Immature natural killer cell (primary cell): ENCODE measurements at regions not wholly inside any gene's neighbourhood (a gene's known extent, or its start where the extent isn't known, plus 50 kb on each side); places are given as distances from the start of the nearest gene placed in this dataset.

ENCODE experiments used
- DNase-seq, 3 donors: peaks; one replicate each; pipeline ENCODE4 v3.0.0; 2022; ENCODE audit warnings: mixed read lengths in 1 of 3
- H3K27ac Mint-ChIP-seq, 6 donors: one replicate each; pipeline ENCODE4 v1.8.0; 2020; ENCODE audit warnings: mixed read lengths in 6 of 6, mild to moderate bottlenecking in 5 of 6, inconsistent platforms in 4 of 6, moderate library complexity in 3 of 6
- H3K27me3 Mint-ChIP-seq, 3 donors: one replicate each; pipeline ENCODE4 v1.8.0; 2020 to 2021; ENCODE audit warnings: low read depth in 3 of 3, mild to moderate bottlenecking in 3 of 3, mixed read lengths in 3 of 3, moderate library complexity in 3 of 3, inconsistent platforms in 1 of 3
- H3K36me3 Mint-ChIP-seq, 3 donors: one replicate each; pipeline ENCODE4 v1.8.0; 2020; ENCODE audit warnings: mixed read lengths in 3 of 3, inconsistent platforms in 2 of 3, mild to moderate bottlenecking in 2 of 3
- H3K4me1 Mint-ChIP-seq, 2 donors: one replicate each; pipeline ENCODE4 v1.8.0; 2020; ENCODE audit warnings: inconsistent platforms in 2 of 2, mild to moderate bottlenecking in 2 of 2, mixed read lengths in 2 of 2, moderate library complexity in 1 of 2
- H3K4me3 Mint-ChIP-seq, 5 donors: one replicate each; pipeline ENCODE4 v1.8.0; 2020; ENCODE audit warnings: mild to moderate bottlenecking in 5 of 5, mixed read lengths in 5 of 5, inconsistent platforms in 3 of 5, moderate library complexity in 3 of 5
- H3K9me3 Mint-ChIP-seq, 6 donors: one replicate each; pipeline ENCODE4 v1.8.0; 2020; ENCODE audit warnings: mild to moderate bottlenecking in 6 of 6, mixed read lengths in 6 of 6, inconsistent platforms in 4 of 6, moderate library complexity in 3 of 6

GRCh38 chr16:27678955-27679354 lies 129.0 kb downstream of the KATNIP start:
- no peak for DNase-seq
- peaks cover 0 to 1% (median 0%) of the 10 kb centered on the region in 3 donors for H3K27me3 Mint-ChIP-seq
- no peaks in the 10 kb centered on the region for H3K9me3 Mint-ChIP-seq
- H3K4me3 Mint-ChIP-seq: no peak overlapping the region
- H3K36me3 Mint-ChIP-seq: peaks cover 44 to 53% (median 50%) of the 10 kb centered on the region in 3 donors
- no peak overlapping the region for H3K27ac Mint-ChIP-seq
- H3K4me1 Mint-ChIP-seq: no peaks in the 10 kb centered on the region

GRCh38 chr16:27679899-27680298 lies 130.0 kb downstream of the KATNIP start:
- DNase-seq: no peak
- Mint-ChIP-seq H3K9me3 (no peaks in the 10 kb centered on the region), H3K36me3 (peaks cover 37 to 46% (median 45%) of the 10 kb centered on the region in 3 donors), H3K27me3 (peaks cover 0 to 1% (median 0%) of the 10 kb centered on the region in 3 donors), H3K4me3 (no peak overlapping the region), H3K4me1 (no peaks in the 10 kb centered on the region), H3K27ac (no peak overlapping the region)

- Mint-ChIP-seq H3K36me3 (peaks cover 35 to 46% (median 41%) of the 10 kb centered on the region in 3 donors), H3K27me3 (peaks cover 0 to 1% (median 0%) of the 10 kb centered on the region in 3 donors), H3K4me1 (no peaks in the 10 kb centered on the region), H3K4me3 (no peak overlapping the region), H3K9me3 (no peaks in the 10 kb centered on the region), H3K27ac (peak overlapping the region in 1 of 6 donors; percentile 73)
- no peak for DNase-seq
Observed at GRCh38 chr16:27681681-27682080, 131.7 kb downstream of the KATNIP start.

- Mint-ChIP-seq H3K36me3 (peaks cover 22 to 35% (median 34%) of the 10 kb centered on the region in 3 donors), H3K27me3 (peaks cover 0 to 1% (median 0%) of the 10 kb centered on the region in 3 donors), H3K4me1 (no peaks in the 10 kb centered on the region), H3K9me3 (no peaks in the 10 kb centered on the region), H3K4me3 (no peak overlapping the region), H3K27ac (no peak overlapping the region)
- DNase-seq: no peak
Observed at GRCh38 chr16:27684047-27684446, 134.1 kb downstream of the KATNIP start.

- Mint-ChIP-seq H3K9me3 (no peaks in the 10 kb centered on the region), H3K4me1 (no peaks in the 10 kb centered on the region), H3K27ac (no peak overlapping the region), H3K4me3 (no peak overlapping the region), H3K36me3 (peaks cover 15 to 27% (median 26%) of the 10 kb centered on the region in 3 donors), H3K27me3 (peaks cover 0 to 1% (median 0%) of the 10 kb centered on the region in 3 donors)
- DNase-seq: no peak
Observed at GRCh38 chr16:27685807-27686206, 135.9 kb downstream of the KATNIP start.

DNA sequence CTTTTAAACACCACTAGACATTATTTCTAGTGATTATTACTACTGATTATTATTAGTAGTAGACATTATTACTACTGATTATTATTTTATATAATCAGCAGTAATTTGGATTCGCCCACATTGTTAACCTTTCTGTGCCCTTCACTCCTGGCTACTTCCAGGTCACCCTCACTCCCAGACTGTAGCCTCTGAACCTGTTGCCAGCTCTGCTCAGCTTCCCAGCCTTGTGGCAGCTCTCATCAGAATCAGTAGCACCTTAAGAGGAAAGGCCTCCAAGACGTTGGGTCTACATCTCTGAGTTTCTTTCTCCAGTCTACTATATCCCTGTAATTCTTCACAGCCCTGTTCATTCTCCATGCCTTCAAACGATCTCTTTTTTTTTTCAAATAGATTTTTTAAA lies 137.0 kb downstream of the KATNIP start:
- Mint-ChIP-seq H3K36me3 (peaks cover 5 to 18% (median 17%) of the 10 kb centered on the region in 3 donors), H3K4me1 (no peaks in the 10 kb centered on the region)

GRCh38 chr16:27687605-27688004 lies 137.7 kb downstream of the KATNIP start:
- peaks cover 0 to 2% (median 0%) of the 10 kb centered on the region in 3 donors for H3K27me3 Mint-ChIP-seq
- H3K4me3 Mint-ChIP-seq: no peak overlapping the region
- peak overlapping the region in 1 of 6 donors; percentile 22 for H3K27ac Mint-ChIP-seq
- DNase-seq: no peak
- no peaks in the 10 kb centered on the region for H3K4me1 Mint-ChIP-seq
- no peaks in the 10 kb centered on the region for H3K9me3 Mint-ChIP-seq
- peaks cover 3 to 12% (median 11%) of the 10 kb centered on the region in 3 donors for H3K36me3 Mint-ChIP-seq

More for the DNA sequence above, 137.0 kb downstream of the KATNIP start:
- DNase-seq: no peak
- H3K27ac Mint-ChIP-seq: no peak overlapping the region
- no peak overlapping the region for H3K4me3 Mint-ChIP-seq
- peaks cover 0 to 2% (median 1%) of the 10 kb centered on the region in 3 donors for H3K27me3 Mint-ChIP-seq
- H3K9me3 Mint-ChIP-seq: no peaks in the 10 kb centered on the region

DNA sequence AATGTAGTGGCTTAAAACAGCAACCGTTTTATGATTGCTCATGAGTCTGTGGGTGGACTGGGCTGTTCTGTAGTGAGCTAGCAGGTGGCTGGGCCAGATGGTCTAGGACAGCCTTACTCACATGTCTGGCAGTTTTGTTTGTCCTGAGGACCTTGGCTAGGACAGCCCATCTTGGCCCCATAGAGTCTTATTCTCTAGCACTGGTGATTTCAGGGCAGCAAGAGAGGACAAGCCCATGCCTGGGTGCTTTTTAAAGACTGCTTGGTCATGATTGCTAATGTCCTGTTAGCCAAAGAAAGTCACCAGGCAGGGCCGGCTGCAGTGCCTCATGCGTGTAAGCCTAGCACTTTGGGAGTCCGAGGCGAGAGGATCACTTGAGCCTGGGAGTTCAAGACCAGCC lies 139.8 kb downstream of the KATNIP start:
- no peaks in the 10 kb centered on the region for H3K9me3 Mint-ChIP-seq
- H3K36me3 Mint-ChIP-seq: no peaks in the 10 kb centered on the region
- no peak overlapping the region for H3K27ac Mint-ChIP-seq
- no peak for DNase-seq
- peaks cover 0 to 2% (median 0%) of the 10 kb centered on the region in 3 donors for H3K27me3 Mint-ChIP-seq
- no peaks in the 10 kb centered on the region for H3K4me1 Mint-ChIP-seq
- no peak overlapping the region for H3K4me3 Mint-ChIP-seq

GRCh38 chr16:27690608-27691007 lies 140.7 kb downstream of the KATNIP start:
- DNase-seq: peak; percentile 3 to 7 (median 5)
- no peaks in the 10 kb centered on the region for H3K36me3 Mint-ChIP-seq
- H3K27me3 Mint-ChIP-seq: peaks cover 0 to 2% (median 0%) of the 10 kb centered on the region in 3 donors
- H3K27ac Mint-ChIP-seq: no peak overlapping the region
- no peaks in the 10 kb centered on the region for H3K9me3 Mint-ChIP-seq
- H3K4me3 Mint-ChIP-seq: no peak overlapping the region
- no peaks in the 10 kb centered on the region for H3K4me1 Mint-ChIP-seq

DNA sequence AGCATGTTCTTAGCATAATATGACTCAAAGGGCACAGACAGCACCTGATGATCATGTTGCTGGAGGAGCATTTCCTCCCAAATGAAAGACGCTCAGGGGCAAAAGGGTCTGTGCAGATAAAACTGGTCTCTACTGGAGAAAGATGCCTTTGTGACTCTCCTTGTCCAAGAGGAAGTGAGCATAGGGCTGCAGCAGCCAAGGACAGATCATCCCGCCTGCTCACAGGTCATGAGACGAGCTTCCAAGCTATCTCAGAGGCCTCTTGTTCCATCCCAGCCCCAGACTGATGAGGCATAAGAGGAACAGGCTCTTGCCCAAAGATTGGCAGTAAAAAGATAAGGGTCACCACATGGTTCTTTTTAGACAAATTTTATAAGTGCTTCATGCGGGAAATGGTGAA lies 141.8 kb downstream of the KATNIP start:
- H3K9me3 Mint-ChIP-seq: no peaks in the 10 kb centered on the region
- H3K36me3 Mint-ChIP-seq: peaks cover 0 to 4% (median 3%) of the 10 kb centered on the region in 3 donors
- H3K27ac Mint-ChIP-seq: no peak overlapping the region

GRCh38 chr16:27692576-27692975 lies 142.6 kb downstream of the KATNIP start:
- no peaks in the 10 kb centered on the region for H3K9me3 Mint-ChIP-seq
- no peak overlapping the region for H3K4me3 Mint-ChIP-seq
- H3K36me3 Mint-ChIP-seq: peaks cover 0 to 10% (median 9%) of the 10 kb centered on the region in 3 donors
- H3K27ac Mint-ChIP-seq: no peak overlapping the region
- no peaks in the 10 kb centered on the region for H3K4me1 Mint-ChIP-seq
- H3K27me3 Mint-ChIP-seq: peaks cover 0 to 2% (median 0%) of the 10 kb centered on the region in 3 donors
- no peak for DNase-seq

More for the DNA sequence above, 141.8 kb downstream of the KATNIP start:
- no peak for DNase-seq
- Mint-ChIP-seq H3K4me3 (no peak overlapping the region), H3K4me1 (no peaks in the 10 kb centered on the region), H3K27me3 (peaks cover 0 to 2% (median 0%) of the 10 kb centered on the region in 3 donors)

DNA sequence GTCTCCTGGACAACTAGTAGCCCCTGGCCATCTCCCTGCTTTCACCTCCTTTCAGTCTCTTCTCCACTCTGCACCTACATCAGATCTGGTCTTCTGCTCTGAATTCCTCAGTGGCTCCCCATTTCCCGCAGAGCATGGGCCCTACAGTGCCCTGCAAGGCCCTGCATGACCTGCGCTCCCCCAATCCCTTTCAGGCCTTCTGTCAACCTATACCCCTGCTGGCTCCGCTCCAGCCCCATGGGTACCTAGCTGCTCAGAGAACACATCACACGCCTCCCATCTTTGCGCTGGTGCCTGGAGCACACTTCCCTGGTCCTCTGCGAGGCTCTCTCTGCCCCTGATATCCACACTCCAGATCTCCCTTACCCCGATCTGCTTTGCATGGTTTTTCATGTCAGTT lies 145.2 kb downstream of the KATNIP start:
- Mint-ChIP-seq H3K36me3 (peaks cover 6 to 22% (median 18%) of the 10 kb centered on the region in 3 donors), H3K27ac (peak overlapping the region in 1 of 6 donors; percentile 38), H3K4me1 (no peaks in the 10 kb centered on the region), H3K9me3 (no peaks in the 10 kb centered on the region), H3K27me3 (peaks cover 0 to 2% (median 0%) of the 10 kb centered on the region in 3 donors), H3K4me3 (no peak overlapping the region)
- DNase-seq: no peak

DNA sequence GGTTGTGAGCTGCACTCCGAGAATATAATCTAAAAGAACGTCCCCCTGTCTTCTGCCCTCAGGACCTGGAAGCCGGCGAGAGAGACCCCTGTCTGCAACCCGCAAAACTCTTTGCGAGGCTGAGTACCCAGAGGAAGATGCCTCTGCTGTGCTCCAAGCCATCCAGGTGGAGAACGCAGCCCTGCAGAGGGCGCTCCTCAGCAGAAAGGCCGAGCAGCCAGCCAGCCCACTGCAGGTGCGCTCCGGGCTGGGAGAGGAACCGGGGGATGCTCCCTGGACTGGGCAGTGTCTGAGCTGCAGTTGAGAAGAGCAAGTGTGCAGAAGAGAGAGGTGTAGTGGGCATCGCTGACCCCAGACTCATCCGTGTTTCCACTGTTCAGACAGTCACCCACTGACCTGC lies 148.3 kb downstream of the KATNIP start:
- DNase-seq: no peak
- Mint-ChIP-seq H3K27ac (no peak overlapping the region), H3K9me3 (no peaks in the 10 kb centered on the region), H3K4me3 (no peak overlapping the region), H3K4me1 (no peaks in the 10 kb centered on the region), H3K27me3 (no peaks in the 10 kb centered on the region), H3K36me3 (peaks cover 6 to 31% (median 29%) of the 10 kb centered on the region in 3 donors)

DNA sequence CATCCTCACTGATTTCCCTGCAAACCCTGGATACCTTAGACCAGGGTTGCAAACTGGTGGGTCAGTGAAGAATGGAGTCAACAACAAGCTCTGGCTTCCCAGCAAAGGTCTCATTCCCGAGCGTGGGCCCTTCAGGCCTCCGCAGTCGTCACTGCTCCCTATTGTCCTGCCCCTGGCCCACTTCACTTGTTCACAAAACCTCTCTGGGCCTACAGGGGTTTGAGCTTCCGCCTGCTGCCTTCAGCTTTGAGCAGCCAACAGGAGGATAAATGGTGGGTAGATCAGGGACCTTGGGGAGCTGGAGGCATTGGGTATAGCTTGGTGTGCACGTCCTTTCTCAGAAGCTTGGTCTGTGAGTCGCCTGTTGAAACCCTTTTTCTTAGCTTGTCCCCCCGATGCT lies 148.8 kb downstream of the KATNIP start:
- no peaks in the 10 kb centered on the region for H3K9me3 Mint-ChIP-seq
- no peak for DNase-seq
- H3K27me3 Mint-ChIP-seq: no peaks in the 10 kb centered on the region
- peaks cover 6 to 32% (median 29%) of the 10 kb centered on the region in 3 donors for H3K36me3 Mint-ChIP-seq
- H3K4me3 Mint-ChIP-seq: no peak overlapping the region
- no peaks in the 10 kb centered on the region for H3K4me1 Mint-ChIP-seq
- H3K27ac Mint-ChIP-seq: no peak overlapping the region

DNA sequence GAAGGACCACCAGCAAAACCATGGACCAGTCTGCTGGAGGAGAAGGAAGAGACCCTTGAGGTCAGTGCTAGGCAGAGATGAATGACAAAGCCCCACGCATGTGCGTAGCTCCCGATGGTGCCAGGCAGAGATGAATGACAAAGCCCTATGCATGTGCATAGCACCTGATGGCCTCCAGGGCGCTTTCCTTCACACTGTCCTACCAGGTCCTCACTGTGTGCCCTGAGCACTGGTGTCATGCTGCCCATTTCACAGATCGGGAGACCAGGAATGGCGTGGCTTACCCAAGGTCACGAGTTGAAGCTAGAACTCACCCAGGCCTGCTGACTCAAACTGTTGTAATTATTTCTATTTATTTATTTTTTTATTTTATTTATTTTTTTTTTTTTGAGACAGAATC lies 149.6 kb downstream of the KATNIP start:
- H3K27ac Mint-ChIP-seq: no peak overlapping the region
- no peak for DNase-seq
- no peaks in the 10 kb centered on the region for H3K9me3 Mint-ChIP-seq
- H3K4me3 Mint-ChIP-seq: no peak overlapping the region
- no peaks in the 10 kb centered on the region for H3K27me3 Mint-ChIP-seq
- H3K36me3 Mint-ChIP-seq: peaks cover 6 to 39% (median 29%) of the 10 kb centered on the region in 3 donors
- H3K4me1 Mint-ChIP-seq: no peaks in the 10 kb centered on the region
